CD4-positive, alpha-beta T cell (primary cell): ENCODE measurements at regions not wholly inside any gene's neighbourhood (a gene's known extent, or its start where the extent isn't known, plus 50 kb on each side); places are given as distances from the start of the nearest gene placed in this dataset.
A peak's percentile ranks its signal among the peaks of the same experiment; 100 is the strongest.

Experiments
- ATAC-seq: fragments of 200-7000 bp; cut with Tn5 transposase; one replicate; pipeline ENCODE4 v1.10.0; 2022; ENCODE audit warnings: mild to moderate bottlenecking; ENCODE audit not compliant: poor library complexity
- CTCF ChIA-PET: fragments of 350-600 bp; sonication (Branson Sonifier 250); formaldehyde crosslinking; loops from one replicate; lab custom pipeline; 2021; ENCODE audit warnings: antibody characterized with exemption, inconsistent platforms; lab: Charles Lee
- POLR2A ChIA-PET: fragments of 350-600 bp; sonication (Branson Sonifier 250); formaldehyde crosslinking; loops from one replicate; lab custom pipeline; 2021; ENCODE audit warnings: antibody characterized with exemption, inconsistent platforms; lab: Charles Lee
- DNase-seq, 14 experiments: peaks; one replicate each; pipeline ENCODE4 v3.0.0-alpha.2; 2013 to 2020; ENCODE audit warnings: mixed read lengths in 2 of 14
- H3K27ac ChIP-seq, 2 donors: one replicate each; pipeline versions ENCODE4 v1.5.1 to v1.7.0; 2013; ENCODE audit warnings: low read length in 2 of 2, low read depth in 1 of 2, mild to moderate bottlenecking in 1 of 2
- H3K27me3 ChIP-seq, 2 experiments: 1 replicate in 1 of 2; 2 replicates in 1 of 2; pipeline versions ENCODE4 v1.6.1 to v1.7.0; 2013; ENCODE audit warnings: low read length in 2 of 2, control low read depth in 1 of 2, mild to moderate bottlenecking in 1 of 2, moderate library complexity in 1 of 2; ENCODE audit not compliant: insufficient read depth in 2 of 2, control insufficient read depth in 1 of 2
- H3K36me3 ChIP-seq: one replicate; pipeline ENCODE4 v1.6.1; 2013; ENCODE audit warnings: low read length, control low read depth; ENCODE audit not compliant: insufficient read depth
- H3K4me1 ChIP-seq: one replicate; pipeline ENCODE4 v1.6.1; 2013; ENCODE audit warnings: low read length, control low read depth; ENCODE audit not compliant: insufficient read depth
- H3K4me3 ChIP-seq: one replicate; pipeline ENCODE4 v1.5.1; 2013; ENCODE audit warnings: mild to moderate bottlenecking, low read length, moderate library complexity
- H3K9me3 ChIP-seq, 2 experiments: 1 replicate in 1 of 2; 2 replicates in 1 of 2; pipeline versions ENCODE4 v1.6.1 to v1.7.0; 2013; ENCODE audit warnings: low read length in 2 of 2, mild to moderate bottlenecking in 2 of 2, control low read depth in 1 of 2, moderate library complexity in 1 of 2; ENCODE audit not compliant: control insufficient read depth in 1 of 2, insufficient read depth in 1 of 2
- H3K27ac Mint-ChIP-seq: one replicate; pipeline ENCODE4 v1.8.0; 2020; ENCODE audit warnings: mixed read lengths
- H3K27me3 Mint-ChIP-seq: one replicate; pipeline ENCODE4 v1.8.0; 2021; ENCODE audit warnings: mixed read lengths
- H3K36me3 Mint-ChIP-seq: one replicate; pipeline ENCODE4 v1.8.0; 2021; ENCODE audit warnings: low read depth, mixed read lengths
- H3K4me1 Mint-ChIP-seq: one replicate; pipeline ENCODE4 v1.8.0; 2021; ENCODE audit warnings: low read depth, mixed read lengths
- H3K4me3 Mint-ChIP-seq: one replicate; pipeline ENCODE4 v1.8.0; 2020; ENCODE audit warnings: mild to moderate bottlenecking, mixed read lengths
- H3K9me3 Mint-ChIP-seq: one replicate; pipeline ENCODE4 v1.8.0; 2020; ENCODE audit warnings: mixed read lengths
- intact Hi-C, 2 experiments: fragments of 100-400 bp; cut with DNase I in 1 of 2; cut with micrococcal nuclease in 1 of 2; formaldehyde crosslinking; loops; one replicate each; pipeline versions ENCODE4 v1.15.1 to v1.9.0; 2023 to 2025; cut with DNase I, micrococcal nuclease
- TF ChIP-seq, protein P1 (sequence below): fragments of 200-600 bp; IDR thresholded peaks from one replicate; pipeline ENCODE4 v1.8.0; 2022; ENCODE audit warnings: antibody characterized with exemption, mild to moderate bottlenecking

DNA sequence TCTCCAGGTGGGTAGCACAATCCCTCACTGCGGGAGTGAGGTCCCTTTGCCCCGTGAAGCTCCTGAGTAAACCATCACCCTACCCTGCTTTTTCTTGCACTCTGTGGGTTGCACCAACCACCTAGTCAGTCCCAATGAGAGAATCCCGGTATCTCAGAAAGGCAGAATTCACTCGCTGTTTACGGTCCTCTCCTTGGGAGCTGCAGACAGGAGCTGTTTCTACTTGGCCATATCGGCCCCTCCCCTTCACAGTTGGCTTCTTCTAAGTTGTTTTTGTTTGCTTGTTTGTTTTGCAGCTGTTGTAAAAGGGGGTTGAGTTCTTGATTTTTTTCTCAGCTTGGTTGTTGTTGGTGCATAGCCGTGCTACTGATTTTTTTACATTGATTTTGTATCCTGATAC lies 237.0 kb upstream of the RASA1 start:
- Mint-ChIP-seq H3K36me3 (no peaks in the 10 kb centered on the region), H3K27me3 (no peaks in the 10 kb centered on the region), H3K9me3 (no peaks in the 10 kb centered on the region), H3K4me1 (peaks cover 43% of the 10 kb centered on the region), H3K4me3 (no peak overlapping the region), H3K27ac (no peak overlapping the region)
- Histone ChIP-seq H3K4me3 (no peak overlapping the region), H3K4me1 (peaks cover 10% of the 10 kb centered on the region), H3K9me3 (no peaks in the 10 kb centered on the region), H3K36me3 (no peaks in the 10 kb centered on the region), H3K27me3 (no peaks in the 10 kb centered on the region), H3K27ac (no peak overlapping the region)
- POLR2A ChIA-PET = no interaction called here
- ATAC-seq (no peak), DNase-seq (no peak)
- intact Hi-C loops = no loop called here
- TF ChIP-seq, protein P1, sequence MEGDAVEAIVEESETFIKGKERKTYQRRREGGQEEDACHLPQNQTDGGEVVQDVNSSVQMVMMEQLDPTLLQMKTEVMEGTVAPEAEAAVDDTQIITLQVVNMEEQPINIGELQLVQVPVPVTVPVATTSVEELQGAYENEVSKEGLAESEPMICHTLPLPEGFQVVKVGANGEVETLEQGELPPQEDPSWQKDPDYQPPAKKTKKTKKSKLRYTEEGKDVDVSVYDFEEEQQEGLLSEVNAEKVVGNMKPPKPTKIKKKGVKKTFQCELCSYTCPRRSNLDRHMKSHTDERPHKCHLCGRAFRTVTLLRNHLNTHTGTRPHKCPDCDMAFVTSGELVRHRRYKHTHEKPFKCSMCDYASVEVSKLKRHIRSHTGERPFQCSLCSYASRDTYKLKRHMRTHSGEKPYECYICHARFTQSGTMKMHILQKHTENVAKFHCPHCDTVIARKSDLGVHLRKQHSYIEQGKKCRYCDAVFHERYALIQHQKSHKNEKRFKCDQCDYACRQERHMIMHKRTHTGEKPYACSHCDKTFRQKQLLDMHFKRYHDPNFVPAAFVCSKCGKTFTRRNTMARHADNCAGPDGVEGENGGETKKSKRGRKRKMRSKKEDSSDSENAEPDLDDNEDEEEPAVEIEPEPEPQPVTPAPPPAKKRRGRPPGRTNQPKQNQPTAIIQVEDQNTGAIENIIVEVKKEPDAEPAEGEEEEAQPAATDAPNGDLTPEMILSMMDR = no peak
- CTCF ChIA-PET = no interaction called here

DNA sequence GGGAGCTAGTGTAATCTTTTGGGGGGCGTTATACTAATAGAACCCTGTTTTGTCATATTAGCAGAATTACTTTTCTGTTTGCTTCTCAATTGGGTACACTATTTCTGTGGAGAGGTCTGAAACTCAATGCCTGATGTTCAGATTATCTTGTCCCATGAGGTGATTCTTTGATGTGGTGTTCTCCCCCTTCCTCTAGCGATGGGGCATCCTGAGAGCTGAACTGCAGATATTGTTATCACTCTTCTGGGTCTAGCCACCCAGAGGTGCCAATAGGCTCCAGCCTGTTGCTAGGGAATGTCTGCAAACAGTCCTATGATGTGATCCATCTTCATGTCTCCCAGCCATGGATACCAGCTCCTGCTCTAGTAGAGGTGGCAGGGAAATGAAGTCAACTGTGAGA lies 233.1 kb upstream of the RASA1 start:
- peak in 2 of 14 experiments; percentile 11 to 21 for DNase-seq
- TF ChIP-seq, protein P1 = no peak

DNA sequence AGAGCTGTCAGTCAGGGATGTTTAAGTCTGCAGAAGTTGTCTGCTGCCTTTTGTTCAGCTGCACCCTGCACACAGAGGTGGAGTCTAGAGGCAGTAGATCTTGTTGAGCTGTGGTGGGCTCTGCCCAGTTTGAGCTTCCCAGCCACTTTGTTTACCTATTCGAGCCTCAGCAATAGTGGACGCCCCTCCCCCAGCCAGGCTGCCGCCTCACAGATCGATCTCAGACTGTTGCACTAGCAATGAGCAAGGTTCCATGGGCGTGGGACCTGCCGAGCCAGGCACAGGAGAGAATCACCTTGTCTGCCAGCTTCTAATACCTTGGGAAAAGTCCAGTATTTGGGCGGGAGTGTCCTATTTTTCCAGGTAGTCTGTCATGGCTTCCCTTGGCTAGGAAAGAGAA lies 225.1 kb upstream of the RASA1 start:
- ChIA-PET CTCF (no interaction called here), POLR2A (no interaction called here)
- H3K4me3 Mint-ChIP-seq = no peak overlapping the region
- Histone ChIP-seq H3K9me3 (peaks cover 0 to 7% of the 10 kb centered on the region in 2 experiments), H3K27ac (no peak overlapping the region), H3K27me3 (no peaks in the 10 kb centered on the region), H3K4me3 (no peak overlapping the region), H3K36me3 (no peaks in the 10 kb centered on the region), H3K4me1 (no peaks in the 10 kb centered on the region)
- H3K27me3 Mint-ChIP-seq = no peaks in the 10 kb centered on the region
- H3K4me1 Mint-ChIP-seq = no peaks in the 10 kb centered on the region
- no peak for ATAC-seq
- H3K36me3 Mint-ChIP-seq = no peaks in the 10 kb centered on the region
- TF ChIP-seq, protein P1 = no peak
- no peak for DNase-seq
- H3K27ac Mint-ChIP-seq = no peak overlapping the region
- intact Hi-C loops = no loop called here
- peaks cover 8% of the 10 kb centered on the region for H3K9me3 Mint-ChIP-seq

More for the DNA sequence above, 233.1 kb upstream of the RASA1 start:
- Mint-ChIP-seq H3K4me1 (peaks cover 31% of the 10 kb centered on the region), H3K27me3 (no peaks in the 10 kb centered on the region), H3K36me3 (no peaks in the 10 kb centered on the region), H3K9me3 (peaks cover 5% of the 10 kb centered on the region), H3K4me3 (no peak overlapping the region), H3K27ac (no peak overlapping the region)
- Histone ChIP-seq H3K4me1 (peaks cover 10% of the 10 kb centered on the region), H3K4me3 (no peak overlapping the region), H3K27ac (no peak overlapping the region), H3K9me3 (no peaks in the 10 kb centered on the region), H3K36me3 (no peaks in the 10 kb centered on the region), H3K27me3 (no peaks in the 10 kb centered on the region)
- ChIA-PET CTCF (no interaction called here), POLR2A (interaction anchor here (1.3 kb wide), 1 partner anchor 14 kb away, joined by 3 read pairs; no protein-coding TSS in a partner anchor)
- no peak for ATAC-seq
- intact Hi-C loops = no loop called here
